Natural killer cell (primary cell): ENCODE measurements at regions not wholly inside any gene's neighbourhood (a gene's known extent, or its start where the extent isn't known, plus 50 kb on each side); places are given as distances from the start of the nearest gene placed in this dataset.

Source experiments
- ATAC-seq, 3 donors: fragments of 150-1000 bp in 2 of 3; fragments of 200-7000 bp in 1 of 3; cut with Tn5 transposase; 1 replicate in 1 of 3; 2 replicates in 2 of 3; pipeline ENCODE4 v1.10.0; 2021; ENCODE audit warnings: mild to moderate bottlenecking in 2 of 3, moderate library complexity in 2 of 3
- DNase-seq, 2 donors: peaks; one replicate each; pipeline versions ENCODE4 v3.0.0 to v3.0.0-alpha.2; 2013 to 2021; ENCODE audit warnings: mixed read lengths in 1 of 2
- H3K27ac ChIP-seq: one replicate; pipeline ENCODE4 v1.5.1; 2013; ENCODE audit warnings: mild to moderate bottlenecking, low read length
- H3K27me3 ChIP-seq: one replicate; pipeline ENCODE4 v1.6.1; 2013; ENCODE audit warnings: low read length; ENCODE audit not compliant: control insufficient read depth, insufficient read depth
- H3K36me3 ChIP-seq: one replicate; pipeline ENCODE4 v1.6.1; 2013; ENCODE audit warnings: low read length; ENCODE audit not compliant: control insufficient read depth, insufficient read depth
- H3K4me1 ChIP-seq: one replicate; pipeline ENCODE4 v1.6.1; 2013; ENCODE audit warnings: low read length; ENCODE audit not compliant: control insufficient read depth, insufficient read depth
- H3K4me3 ChIP-seq: one replicate; pipeline ENCODE4 v1.5.1; 2013; ENCODE audit warnings: low read length
- H3K9me3 ChIP-seq: one replicate; pipeline ENCODE4 v1.6.1; 2013; ENCODE audit warnings: low read length; ENCODE audit not compliant: control insufficient read depth, insufficient read depth
- H3K27ac Mint-ChIP-seq, 2 donors: one replicate each; pipeline ENCODE4 v1.8.0; 2022; ENCODE audit warnings: mild to moderate bottlenecking in 2 of 2, mixed read lengths in 2 of 2, moderate library complexity in 1 of 2
- H3K27me3 Mint-ChIP-seq, 2 donors: one replicate each; pipeline ENCODE4 v1.8.0; 2022; ENCODE audit warnings: low read depth in 2 of 2, mixed read lengths in 2 of 2
- H3K36me3 Mint-ChIP-seq: one replicate; pipeline ENCODE4 v1.8.0; 2022; ENCODE audit warnings: mixed read lengths
- H3K4me1 Mint-ChIP-seq, 2 donors: one replicate each; pipeline ENCODE4 v1.8.0; 2022; ENCODE audit warnings: mixed read lengths in 2 of 2
- H3K4me3 Mint-ChIP-seq: one replicate; pipeline ENCODE4 v1.8.0; 2022; ENCODE audit warnings: mild to moderate bottlenecking, moderate library complexity, mixed read lengths
- H3K9me3 Mint-ChIP-seq, 2 donors: one replicate each; pipeline ENCODE4 v1.8.0; 2022; ENCODE audit warnings: mixed read lengths in 2 of 2
- CTCF ChIP-seq: fragments of 200-600 bp; IDR thresholded peaks from one replicate; pipeline ENCODE4 v1.8.0; 2022; ENCODE audit warnings: antibody characterized with exemption
- WGBS: methylation state at CpG from one replicate; pipeline ENCODE4 v1.1.7; 2013; ENCODE audit warnings: missing lambda C conversion rate; ENCODE audit not compliant: insufficient coverage; 5-methylcytosine and 5-hydroxymethylcytosine counted together
- intact Hi-C: fragments of 100-400 bp; cut with micrococcal nuclease; formaldehyde crosslinking; loops from one replicate; pipeline ENCODE4 v1.14.2; 2022

GRCh38 chr13:40306817-40307216 is 359.6 kb downstream of the FOXO1 start:
- peaks cover 9 to 11% of the 10 kb centered on the region in 2 donors for H3K27me3 Mint-ChIP-seq
- intact Hi-C loops = no loop called here
- peaks cover 7% of the 10 kb centered on the region for H3K36me3 Mint-ChIP-seq
- H3K4me3 ChIP-seq = no peak overlapping the region
- no peak for TF ChIP-seq CTCF
- ATAC-seq (no peak), DNase-seq (no peak)
- no peaks in the 10 kb centered on the region for H3K4me1 ChIP-seq
- H3K27ac ChIP-seq = no peak overlapping the region
- H3K9me3 Mint-ChIP-seq = no peaks in the 10 kb centered on the region
- no peaks in the 10 kb centered on the region for H3K27me3 ChIP-seq
- no peak overlapping the region for H3K27ac Mint-ChIP-seq
- H3K36me3 ChIP-seq = no peaks in the 10 kb centered on the region
- peaks cover 9% of the 10 kb centered on the region for H3K9me3 ChIP-seq
- no peaks in the 10 kb centered on the region for H3K4me1 Mint-ChIP-seq
- H3K4me3 Mint-ChIP-seq = no peak overlapping the region
- WGBS = 93% methylated on average over 2 of the region's 2 CpGs

- no peak for DNase-seq
- H3K9me3 Mint-ChIP-seq = no peaks in the 10 kb centered on the region
- Histone ChIP-seq H3K9me3 (peaks cover 5% of the 10 kb centered on the region), H3K4me1 (no peaks in the 10 kb centered on the region), H3K36me3 (no peaks in the 10 kb centered on the region), H3K4me3 (no peak overlapping the region), H3K27me3 (no peaks in the 10 kb centered on the region), H3K27ac (no peak overlapping the region)
- 99% methylated on average over 3 of the region's 3 CpGs for WGBS
- ATAC-seq = no peak
- intact Hi-C loops = no loop called here
- H3K4me1 Mint-ChIP-seq = no peaks in the 10 kb centered on the region
- peaks cover 0 to 9% of the 10 kb centered on the region in 2 donors for H3K27me3 Mint-ChIP-seq
- H3K36me3 Mint-ChIP-seq = peaks cover 7% of the 10 kb centered on the region
- no peak overlapping the region for H3K27ac Mint-ChIP-seq
- H3K4me3 Mint-ChIP-seq = no peak overlapping the region
- TF ChIP-seq CTCF = no peak
These were observed 356.6 kb downstream of the FOXO1 start for GRCh38 chr13:40309881-40310280.

- DNase-seq = no peak
- peaks cover 0 to 2% of the 10 kb centered on the region in 2 donors for H3K27me3 Mint-ChIP-seq
- no peak overlapping the region for H3K27ac Mint-ChIP-seq
- no peak overlapping the region for H3K4me3 Mint-ChIP-seq
- no peak for ATAC-seq
- no peak overlapping the region for H3K4me3 ChIP-seq
- H3K4me1 ChIP-seq = no peaks in the 10 kb centered on the region
- H3K9me3 Mint-ChIP-seq = no peaks in the 10 kb centered on the region
- no peaks in the 10 kb centered on the region for H3K4me1 Mint-ChIP-seq
- H3K36me3 ChIP-seq = no peaks in the 10 kb centered on the region
- H3K27ac ChIP-seq = no peak overlapping the region
- WGBS = 98% methylated on average over 5 of the region's 7 CpGs
- H3K9me3 ChIP-seq = peaks cover 4% of the 10 kb centered on the region
- no peak for TF ChIP-seq CTCF
- H3K27me3 ChIP-seq = no peaks in the 10 kb centered on the region
- intact Hi-C loops = no loop called here
- H3K36me3 Mint-ChIP-seq = peaks cover under 1% of the 10 kb centered on the region
These were observed 354.9 kb downstream of the FOXO1 start for GRCh38 chr13:40311356-40312101.
